ENCODE measurements at regions not wholly inside any gene's neighbourhood (a gene's known extent, or its start where the extent isn't known, plus 50 kb on each side); places are given as distances from the start of the nearest gene placed in this dataset.
"Not testable (repeated sequence)": the region's sequence is repeated elsewhere in the genome, so short reads cannot be mapped to it uniquely, and the experiment has no call there.

DNA sequence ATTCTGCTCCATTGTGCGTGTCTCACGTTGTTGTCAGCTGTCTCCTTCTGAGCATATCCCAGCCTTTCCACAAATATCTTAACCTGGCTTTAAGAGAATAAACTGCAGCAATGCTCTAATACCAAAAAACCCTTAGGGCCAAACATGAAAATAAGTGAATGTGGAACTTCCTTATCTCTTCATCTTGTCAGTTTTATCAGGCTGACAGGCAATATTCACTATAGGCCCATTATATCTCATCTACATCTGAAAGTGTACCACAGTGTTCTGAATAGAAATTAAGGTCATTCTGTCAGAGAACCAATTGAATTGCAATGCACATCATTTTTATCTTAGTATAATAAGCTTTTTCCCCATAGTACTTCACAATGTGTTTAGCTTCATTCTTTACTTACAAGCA is 933.1 kb upstream of the FBXO33 start:
- DNase-seq (no peak), FAIRE-seq (no peak)
- Histone ChIP-seq H3K9me3 (ENCODE audit: control insufficient read depth in 2 of 2, insufficient read depth in 1 of 2, low read depth in 1 of 2, low read length in 1 of 2) (no peaks in the 10 kb centered on the region), H3K36me3 (ENCODE audit: control insufficient read depth in 3 of 3, insufficient read depth in 2 of 3, low read depth in 1 of 3, low read length in 3 of 3) (no peaks in the 10 kb centered on the region), H3K4me3 (ENCODE audit: low read depth in 1 of 3, low read length in 3 of 3) (no peak overlapping the region), H3K27ac (ENCODE audit: low read depth in 1 of 3, low read length in 2 of 3) (no peak overlapping the region), H3K4me1 (ENCODE audit: control insufficient read depth in 3 of 3, insufficient read depth in 2 of 3, low read depth in 1 of 3, low read length in 2 of 3) (no peaks in the 10 kb centered on the region), H3K27me3 (ENCODE audit: control insufficient read depth in 3 of 3, insufficient read depth in 3 of 3, low read length in 3 of 3) (no peaks in the 10 kb centered on the region)
- WGBS, 3 donors, result 76 to 98% (median 84%) methylated on average over 2 of the region's 2 CpGs

DNA sequence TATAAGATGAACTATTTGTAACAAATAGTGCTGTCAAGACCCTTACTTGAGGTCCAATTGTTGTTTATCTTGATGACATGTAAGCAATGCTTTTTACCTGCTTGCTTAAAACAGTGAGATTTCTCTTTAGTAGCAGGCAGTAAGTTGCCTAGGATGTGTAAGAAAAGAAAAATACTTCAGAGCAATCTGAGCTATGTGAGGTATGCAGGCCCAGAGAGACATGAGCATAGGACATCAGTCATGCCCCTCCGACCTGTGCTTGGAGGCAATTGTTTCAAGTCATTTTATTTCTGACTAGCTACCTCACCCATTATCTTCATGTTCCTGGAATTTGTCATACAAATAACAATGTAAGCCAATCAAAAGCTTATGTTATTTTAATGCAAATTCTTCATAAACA is 930.6 kb upstream of the FBXO33 start:
- FAIRE-seq (no peak), DNase-seq (no peak)
- Histone ChIP-seq H3K4me3 (ENCODE audit: low read depth in 1 of 3, low read length in 3 of 3) (no peak overlapping the region), H3K9me3 (ENCODE audit: control insufficient read depth in 2 of 2, insufficient read depth in 1 of 2, low read depth in 1 of 2, low read length in 1 of 2) (peaks cover 0 to 7% of the 10 kb centered on the region in 2 donors), H3K27ac (ENCODE audit: low read depth in 1 of 3, low read length in 2 of 3) (no peak overlapping the region), H3K27me3 (ENCODE audit: control insufficient read depth in 3 of 3, insufficient read depth in 3 of 3, low read length in 3 of 3) (no peaks in the 10 kb centered on the region), H3K36me3 (ENCODE audit: control insufficient read depth in 3 of 3, insufficient read depth in 2 of 3, low read depth in 1 of 3, low read length in 3 of 3) (no peaks in the 10 kb centered on the region), H3K4me1 (ENCODE audit: control insufficient read depth in 3 of 3, insufficient read depth in 2 of 3, low read depth in 1 of 3, low read length in 2 of 3) (no peaks in the 10 kb centered on the region)
- 38 to 70% (median 39%) methylated on average over 1 of the region's 1 CpG for WGBS, 3 donors

DNA sequence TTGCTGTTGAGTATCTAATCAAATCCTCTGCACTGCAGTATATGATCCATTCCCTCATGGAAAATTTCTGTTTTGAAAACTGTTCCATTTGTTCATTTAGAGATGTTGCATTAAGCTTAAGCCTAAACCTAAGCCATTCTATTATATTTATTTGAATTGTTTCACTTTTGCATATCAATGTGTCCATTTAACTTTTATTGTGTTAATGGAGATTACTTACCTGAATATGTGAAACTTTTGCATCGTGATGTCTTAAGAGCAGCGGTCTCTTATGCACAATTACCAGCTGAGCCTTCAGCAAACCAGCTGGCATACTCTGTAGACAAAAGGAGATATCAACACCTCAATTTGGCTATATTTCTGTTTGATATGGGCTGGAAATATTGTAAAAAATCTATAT is 922.5 kb upstream of the FBXO33 start:
- Histone ChIP-seq H3K36me3 (ENCODE audit: control insufficient read depth in 3 of 3, insufficient read depth in 2 of 3, low read depth in 1 of 3, low read length in 3 of 3) (no peaks in the 10 kb centered on the region), H3K4me1 (ENCODE audit: control insufficient read depth in 3 of 3, insufficient read depth in 2 of 3, low read depth in 1 of 3, low read length in 2 of 3) (no peaks in the 10 kb centered on the region), H3K27ac (ENCODE audit: low read depth in 1 of 3, low read length in 2 of 3) (no peak overlapping the region), H3K4me3 (ENCODE audit: low read depth in 1 of 3, low read length in 3 of 3) (no peak overlapping the region), H3K9me3 (ENCODE audit: control insufficient read depth in 2 of 2, insufficient read depth in 1 of 2, low read depth in 1 of 2, low read length in 1 of 2) (peaks cover 0 to 4% of the 10 kb centered on the region in 2 donors), H3K27me3 (ENCODE audit: control insufficient read depth in 3 of 3, insufficient read depth in 3 of 3, low read length in 3 of 3) (no peaks in the 10 kb centered on the region)
- 63 to 65% (median 63%) methylated on average over 2 of the region's 2 CpGs for WGBS, 3 donors
- no peak for FAIRE-seq
- DNase-seq, result no peak

DNA sequence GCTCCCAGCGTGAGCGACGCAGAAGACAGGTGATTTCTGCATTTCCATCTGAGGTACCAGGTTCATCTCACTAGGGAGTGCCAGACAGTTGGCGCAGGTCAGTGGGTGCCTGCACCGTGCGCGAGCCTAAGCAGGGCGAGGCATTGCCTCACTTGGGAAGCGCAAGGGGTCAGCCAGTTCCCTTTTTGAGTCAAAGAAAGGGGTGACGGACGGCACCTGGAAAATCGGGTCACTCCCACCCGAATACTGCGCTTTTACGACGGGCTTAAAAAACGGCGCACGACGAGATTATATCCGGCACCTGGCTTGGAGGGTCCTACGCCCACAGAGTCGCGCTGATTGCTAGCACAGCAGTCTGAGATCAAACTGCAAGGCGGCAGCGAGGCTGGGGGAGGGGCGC is 915.9 kb upstream of the FBXO33 start:
- FAIRE-seq; H3K27me3 ChIP-seq (ENCODE audit: control insufficient read depth in 3 of 3, insufficient read depth in 3 of 3, low read length in 3 of 3); H3K9me3 ChIP-seq (ENCODE audit: control insufficient read depth in 2 of 2, insufficient read depth in 1 of 2, low read depth in 1 of 2, low read length in 1 of 2); H3K36me3 ChIP-seq (ENCODE audit: control insufficient read depth in 3 of 3, insufficient read depth in 2 of 3, low read depth in 1 of 3, low read length in 3 of 3); H3K4me1 ChIP-seq (ENCODE audit: control insufficient read depth in 3 of 3, insufficient read depth in 2 of 3, low read depth in 1 of 3, low read length in 2 of 3); H3K4me3 ChIP-seq (ENCODE audit: low read depth in 1 of 3, low read length in 3 of 3); DNase-seq; H3K27ac ChIP-seq (ENCODE audit: low read depth in 1 of 3, low read length in 2 of 3): not testable (repeated sequence)
- 82 to 90% (median 84%) methylated on average over 24 to 27 of the region's 27 CpGs for WGBS, 3 donors

DNA sequence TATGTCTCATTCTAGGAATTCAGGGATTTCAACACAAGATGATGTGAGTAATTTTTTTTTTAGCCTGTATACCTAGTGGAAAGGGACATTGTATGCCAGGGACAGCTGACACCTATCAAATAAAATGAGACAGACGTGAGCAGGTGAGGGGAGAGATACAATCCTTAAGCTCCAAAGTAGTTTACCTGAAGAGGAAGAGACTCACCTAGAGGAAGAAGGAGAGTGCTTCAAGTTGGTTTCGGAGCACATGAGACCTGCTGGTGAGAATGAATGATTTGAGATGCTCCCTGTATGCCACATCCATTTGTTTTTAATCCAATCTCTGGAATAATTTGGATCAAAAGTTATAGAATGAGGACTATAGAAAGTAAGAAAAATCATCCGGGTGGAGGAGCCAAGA is 915.4 kb upstream of the FBXO33 start:
- no peaks in the 10 kb centered on the region for H3K27me3 ChIP-seq (ENCODE audit: control insufficient read depth in 3 of 3, insufficient read depth in 3 of 3, low read length in 3 of 3)
- no peaks in the 10 kb centered on the region for H3K4me1 ChIP-seq (ENCODE audit: control insufficient read depth in 3 of 3, insufficient read depth in 2 of 3, low read depth in 1 of 3, low read length in 2 of 3)
- no peak overlapping the region for H3K4me3 ChIP-seq (ENCODE audit: low read depth in 1 of 3, low read length in 3 of 3)
- FAIRE-seq (no peak), DNase-seq (no peak)
- H3K27ac ChIP-seq (ENCODE audit: low read depth in 1 of 3, low read length in 2 of 3), result no peak overlapping the region
- WGBS, 3 donors, result 75 to 89% (median 89%) methylated on average over 3 of the region's 3 CpGs
- no peaks in the 10 kb centered on the region for H3K36me3 ChIP-seq (ENCODE audit: control insufficient read depth in 3 of 3, insufficient read depth in 2 of 3, low read depth in 1 of 3, low read length in 3 of 3)
- peaks cover 0 to 2% of the 10 kb centered on the region in 2 donors for H3K9me3 ChIP-seq (ENCODE audit: control insufficient read depth in 2 of 2, insufficient read depth in 1 of 2, low read depth in 1 of 2, low read length in 1 of 2)

DNA sequence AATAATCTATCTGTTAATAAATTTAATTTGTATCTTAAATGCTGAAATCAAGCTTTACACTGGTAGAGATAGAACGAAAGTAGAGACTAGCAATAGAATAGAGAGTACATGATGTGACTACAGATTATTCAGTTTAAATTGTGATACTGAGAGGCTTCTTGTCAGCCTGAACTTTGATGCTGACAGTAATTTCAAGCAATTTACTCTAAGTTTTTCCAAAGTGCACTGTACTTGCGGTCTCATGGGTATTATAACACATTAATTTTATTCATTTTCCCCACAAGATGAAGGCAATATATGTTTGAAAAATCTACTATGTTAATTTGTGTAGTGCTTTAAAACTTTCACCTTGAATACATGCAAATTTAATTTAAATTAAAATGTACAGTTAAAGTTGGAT is 914.0 kb upstream of the FBXO33 start:
- DNase-seq (no peak), FAIRE-seq (no peak)
- Histone ChIP-seq H3K9me3 (ENCODE audit: control insufficient read depth in 2 of 2, insufficient read depth in 1 of 2, low read depth in 1 of 2, low read length in 1 of 2) (peaks cover 0 to 2% of the 10 kb centered on the region in 2 donors), H3K4me1 (ENCODE audit: control insufficient read depth in 3 of 3, insufficient read depth in 2 of 3, low read depth in 1 of 3, low read length in 2 of 3) (no peaks in the 10 kb centered on the region), H3K27ac (ENCODE audit: low read depth in 1 of 3, low read length in 2 of 3) (no peak overlapping the region), H3K36me3 (ENCODE audit: control insufficient read depth in 3 of 3, insufficient read depth in 2 of 3, low read depth in 1 of 3, low read length in 3 of 3) (no peaks in the 10 kb centered on the region), H3K27me3 (ENCODE audit: control insufficient read depth in 3 of 3, insufficient read depth in 3 of 3, low read length in 3 of 3) (no peaks in the 10 kb centered on the region), H3K4me3 (ENCODE audit: low read depth in 1 of 3, low read length in 3 of 3) (no peak overlapping the region)
- WGBS, 3 donors, result 88 to 94% (median 93%) methylated on average over 2 of the region's 2 CpGs

DNA sequence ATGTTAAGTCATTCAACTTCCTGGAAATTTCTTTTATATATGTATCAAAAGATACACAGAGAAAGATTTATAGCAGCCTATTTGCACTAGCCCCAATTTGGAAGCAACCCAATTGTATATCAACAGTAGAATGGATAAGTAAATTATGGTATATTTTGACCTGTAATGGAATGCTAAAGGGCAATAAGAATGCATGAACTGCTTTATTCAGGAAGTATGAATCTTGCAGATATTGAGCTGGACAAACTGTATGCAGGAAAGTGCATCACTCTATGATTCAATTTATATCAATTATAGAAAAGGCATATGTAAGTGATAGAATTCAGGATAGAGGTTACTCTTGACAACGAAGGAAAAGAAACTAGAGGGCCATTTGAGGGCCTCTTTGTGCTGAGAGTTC is 913.1 kb upstream of the FBXO33 start:
- Histone ChIP-seq H3K9me3 (ENCODE audit: control insufficient read depth in 2 of 2, insufficient read depth in 1 of 2, low read depth in 1 of 2, low read length in 1 of 2) (peaks cover 0 to 2% of the 10 kb centered on the region in 2 donors), H3K36me3 (ENCODE audit: control insufficient read depth in 3 of 3, insufficient read depth in 2 of 3, low read depth in 1 of 3, low read length in 3 of 3) (no peaks in the 10 kb centered on the region), H3K4me3 (ENCODE audit: low read depth in 1 of 3, low read length in 3 of 3) (no peak overlapping the region), H3K27me3 (ENCODE audit: control insufficient read depth in 3 of 3, insufficient read depth in 3 of 3, low read length in 3 of 3) (no peaks in the 10 kb centered on the region), H3K27ac (ENCODE audit: low read depth in 1 of 3, low read length in 2 of 3) (no peak overlapping the region), H3K4me1 (ENCODE audit: control insufficient read depth in 3 of 3, insufficient read depth in 2 of 3, low read depth in 1 of 3, low read length in 2 of 3) (no peaks in the 10 kb centered on the region)
- WGBS, 3 donors, result 62 to 76% (median 69%) methylated on average over 1 of the region's 1 CpG
- no peak for DNase-seq
- FAIRE-seq, result no peak

DNA sequence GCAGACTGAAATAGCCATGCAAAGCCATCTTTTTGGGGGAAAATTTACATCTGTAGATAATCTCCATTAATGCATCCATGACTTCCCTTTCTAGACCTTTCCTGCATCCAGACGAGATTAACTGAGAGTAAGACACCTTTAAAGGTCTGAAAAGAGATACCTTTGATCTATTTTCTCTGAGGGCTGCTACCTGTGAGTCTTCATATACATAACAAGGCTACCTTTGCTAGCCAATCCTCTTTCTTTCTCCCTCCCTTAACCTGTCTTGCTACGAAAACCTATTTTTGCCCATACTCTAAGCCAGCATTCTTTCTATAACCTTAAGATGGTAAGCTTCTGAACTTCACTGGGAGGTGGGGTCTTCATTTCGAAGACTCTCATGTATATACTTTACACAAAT is 908.5 kb upstream of the FBXO33 start:
- H3K36me3 ChIP-seq (ENCODE audit: control insufficient read depth in 3 of 3, insufficient read depth in 2 of 3, low read depth in 1 of 3, low read length in 3 of 3), result no peaks in the 10 kb centered on the region
- no peaks in the 10 kb centered on the region for H3K4me1 ChIP-seq (ENCODE audit: control insufficient read depth in 3 of 3, insufficient read depth in 2 of 3, low read depth in 1 of 3, low read length in 2 of 3)
- H3K9me3 ChIP-seq (ENCODE audit: control insufficient read depth in 2 of 2, insufficient read depth in 1 of 2, low read depth in 1 of 2, low read length in 1 of 2), result no peaks in the 10 kb centered on the region
- H3K27me3 ChIP-seq (ENCODE audit: control insufficient read depth in 3 of 3, insufficient read depth in 3 of 3, low read length in 3 of 3), result no peaks in the 10 kb centered on the region
- DNase-seq, result no peak
- 62 to 76% (median 72%) methylated on average over 3 of the region's 3 CpGs for WGBS, 3 donors
- FAIRE-seq, result no peak
- no peak overlapping the region for H3K27ac ChIP-seq (ENCODE audit: low read depth in 1 of 3, low read length in 2 of 3)
- no peak overlapping the region for H3K4me3 ChIP-seq (ENCODE audit: low read depth in 1 of 3, low read length in 3 of 3)

DNA sequence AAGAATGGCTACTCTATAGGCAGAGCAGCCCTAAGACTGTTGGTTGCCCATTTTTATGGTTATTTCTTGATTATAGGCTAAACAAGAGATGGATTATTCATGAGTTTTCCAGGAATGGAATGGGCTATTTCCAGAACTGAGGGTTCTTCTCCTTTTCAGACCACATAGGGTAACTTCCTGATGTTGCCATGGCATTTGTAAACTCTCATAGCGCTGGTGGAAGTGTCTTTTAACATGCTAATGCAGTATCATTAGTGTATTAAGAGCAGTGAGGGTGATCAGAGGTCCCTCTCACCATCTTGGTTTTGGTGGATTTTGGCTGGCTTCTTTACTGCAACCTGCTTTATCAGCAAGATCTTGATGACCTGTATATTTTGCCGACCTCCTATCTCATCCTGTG is 904.6 kb upstream of the FBXO33 start:
- H3K4me1 ChIP-seq (ENCODE audit: control insufficient read depth in 3 of 3, insufficient read depth in 2 of 3, low read depth in 1 of 3, low read length in 2 of 3), result no peaks in the 10 kb centered on the region
- WGBS, 3 donors, result 44% methylated on average over 2 of the region's 2 CpGs
- H3K9me3 ChIP-seq (ENCODE audit: control insufficient read depth in 2 of 2, insufficient read depth in 1 of 2, low read depth in 1 of 2, low read length in 1 of 2), result no peaks in the 10 kb centered on the region
- no peak for DNase-seq
- H3K27me3 ChIP-seq (ENCODE audit: control insufficient read depth in 3 of 3, insufficient read depth in 3 of 3, low read length in 3 of 3), result no peaks in the 10 kb centered on the region
- H3K36me3 ChIP-seq (ENCODE audit: control insufficient read depth in 3 of 3, insufficient read depth in 2 of 3, low read depth in 1 of 3, low read length in 3 of 3), result no peaks in the 10 kb centered on the region
- H3K27ac ChIP-seq (ENCODE audit: low read depth in 1 of 3, low read length in 2 of 3), result no peak overlapping the region
- no peak overlapping the region for H3K4me3 ChIP-seq (ENCODE audit: low read depth in 1 of 3, low read length in 3 of 3)
- FAIRE-seq, result no peak
